Peyer's patch (tissue), 4 donors: ENCODE measurements at regions not wholly inside any gene's neighbourhood (a gene's known extent, or its start where the extent isn't known, plus 50 kb on each side); places are given as distances from the start of the nearest gene placed in this dataset.

ENCODE experiments used
- CTCF ChIP-seq, 6 experiments: fragments of 450-650 bp in 4 of 6; fragments of 200-600 bp in 2 of 6; sonication (generic) in 1 of 6; IDR thresholded peaks; one replicate each; pipeline ENCODE4 v1.5.1; 2017 to 2019; ENCODE audit warnings: antibody characterized with exemption in 6 of 6, mild to moderate bottlenecking in 3 of 6, moderate library complexity in 1 of 6
- POLR2A ChIP-seq, 2 donors: fragments of 450-650 bp; IDR thresholded peaks; one replicate each; pipeline ENCODE4 v1.5.1; 2017; ENCODE audit warnings: antibody characterized with exemption in 2 of 2, mild to moderate bottlenecking in 2 of 2, moderate library complexity in 2 of 2

GRCh38 chr13:73932091-73932490, 202.1 kb downstream of the KLF12 start:
- TF ChIP-seq CTCF (IDR thresholded peaks at IDR 0.05) = no peak
- TF ChIP-seq POLR2A (IDR thresholded peaks at IDR 0.05) = no peak
